Mammary epithelial cell (primary cell): ENCODE measurements at regions not wholly inside any gene's neighbourhood (a gene's known extent, or its start where the extent isn't known, plus 50 kb on each side); places are given as distances from the start of the nearest gene placed in this dataset.

Source experiments
- CTCF ChIP-seq, 2 donors: IDR thresholded peaks in 1 of 2; conservative IDR thresholded peaks in 1 of 2; 2 replicates each; pipeline ENCODE4 v1.5.1; 2011 to 2012; ENCODE audit warnings: inconsistent platforms in 2 of 2, low read length in 2 of 2, mild to moderate bottlenecking in 2 of 2, control low read depth in 1 of 2, low read depth in 1 of 2; ENCODE audit not compliant: insufficient read depth in 1 of 2; ENCODE audit errors: extremely low read depth in 1 of 2
- EZH2 ChIP-seq: IDR thresholded peaks from 2 replicates; pipeline ENCODE4 v1.6.1; 2012; ENCODE audit warnings: low read length, inconsistent platforms, borderline replicate concordance

GRCh38 chr3:22296601-22297000 is 545.6 kb upstream of the ZNF385D start:
- TF ChIP-seq CTCF (conservative IDR thresholded peaks at IDR 0.05 in 1 of 2, IDR thresholded peaks at IDR 0.05 in 1 of 2; ENCODE audit: extremely low read depth in 1 of 2, insufficient read depth in 1 of 2, low read depth in 1 of 2, low read length in 2 of 2) (no peak), EZH2 (no peak)
